ENCODE measurements at regions not wholly inside any gene's neighbourhood (a gene's known extent, or its start where the extent isn't known, plus 50 kb on each side); places are given as distances from the start of the nearest gene placed in this dataset.
"Not testable (repeated sequence)": the region's sequence is repeated elsewhere in the genome, so short reads cannot be mapped to it uniquely, and the experiment has no call there.

- not testable (repeated sequence) for H3K36me3 ChIP-seq (ENCODE audit: control insufficient read depth, insufficient read depth, low read length); H3K79me1 ChIP-seq (ENCODE audit: low read length); H2BK15ac ChIP-seq (replicated peaks; ENCODE audit: low read depth); H2AK5ac ChIP-seq (ENCODE audit: low read length); H3K27ac ChIP-seq (ENCODE audit: low read depth, low read length); H3K4me2 ChIP-seq (ENCODE audit: low read length); H3K9ac ChIP-seq (ENCODE audit: low read length); H2BK120ac ChIP-seq (ENCODE audit: low read depth, low read length); H3K4ac ChIP-seq (ENCODE audit: low read depth, low read length); H4K5ac ChIP-seq (ENCODE audit: low read length); H3K4me1 ChIP-seq (ENCODE audit: control insufficient read depth, low read depth, low read length); H3K4me3 ChIP-seq (ENCODE audit: low read length); H4K8ac ChIP-seq (ENCODE audit: low read depth, low read length); H3K23ac ChIP-seq (ENCODE audit: low read length); H3K56ac ChIP-seq (ENCODE audit: low read length); H3K27me3 ChIP-seq (ENCODE audit: insufficient read depth, low read length, poor library complexity); DNase-seq; H3K18ac ChIP-seq (ENCODE audit: low read length); H2BK5ac ChIP-seq (ENCODE audit: low read length); H3K79me2 ChIP-seq (ENCODE audit: control insufficient read depth, insufficient read depth, low read length)
- no CpG with 5 or more reads among the region's 3 CpGs for WGBS (ENCODE audit: extremely low coverage, insufficient coverage, low lambda C conversion rate)
Observed at GRCh38 chrY:18630571-18630970, 84.1 kb downstream of the HSFY1 start.

GRCh38 chrY:18631610-18632009, 85.1 kb downstream of the HSFY1 start:
- not testable (repeated sequence) for H2AK5ac ChIP-seq (ENCODE audit: low read length); H3K18ac ChIP-seq (ENCODE audit: low read length); H2BK120ac ChIP-seq (ENCODE audit: low read depth, low read length); H3K79me2 ChIP-seq (ENCODE audit: control insufficient read depth, insufficient read depth, low read length); DNase-seq; H3K56ac ChIP-seq (ENCODE audit: low read length); H3K79me1 ChIP-seq (ENCODE audit: low read length); H3K4ac ChIP-seq (ENCODE audit: low read depth, low read length); H3K27me3 ChIP-seq (ENCODE audit: insufficient read depth, low read length, poor library complexity); H3K23ac ChIP-seq (ENCODE audit: low read length); H2BK15ac ChIP-seq (replicated peaks; ENCODE audit: low read depth); H3K4me2 ChIP-seq (ENCODE audit: low read length); H3K36me3 ChIP-seq (ENCODE audit: control insufficient read depth, insufficient read depth, low read length); H4K8ac ChIP-seq (ENCODE audit: low read depth, low read length); H4K5ac ChIP-seq (ENCODE audit: low read length); H3K4me1 ChIP-seq (ENCODE audit: control insufficient read depth, low read depth, low read length); H2BK5ac ChIP-seq (ENCODE audit: low read length); H3K4me3 ChIP-seq (ENCODE audit: low read length); H3K9ac ChIP-seq (ENCODE audit: low read length); H3K27ac ChIP-seq (ENCODE audit: low read depth, low read length)
- WGBS (ENCODE audit: extremely low coverage, insufficient coverage, low lambda C conversion rate), result no CpG with 5 or more reads among the region's 7 CpGs

GRCh38 chrY:18650746-18651145, 104.2 kb downstream of the HSFY1 start:
- no peaks in the 10 kb centered on the region for H3K79me2 ChIP-seq (ENCODE audit: control insufficient read depth, insufficient read depth, low read length)
- no peaks in the 10 kb centered on the region for H3K27me3 ChIP-seq (ENCODE audit: insufficient read depth, low read length, poor library complexity)
- no peak overlapping the region for H2BK120ac ChIP-seq (ENCODE audit: low read depth, low read length)
- H3K9ac ChIP-seq (ENCODE audit: low read length), result no peak overlapping the region
- H3K4me3 ChIP-seq (ENCODE audit: low read length), result no peak overlapping the region
- H2AK5ac ChIP-seq (ENCODE audit: low read length), result no peak overlapping the region
- H3K4ac ChIP-seq (ENCODE audit: low read depth, low read length), result no peak overlapping the region
- H3K27ac ChIP-seq (ENCODE audit: low read depth, low read length), result no peak overlapping the region
- H3K23ac ChIP-seq (ENCODE audit: low read length), result no peak overlapping the region
- no CpG with 5 or more reads among the region's 2 CpGs for WGBS (ENCODE audit: extremely low coverage, insufficient coverage, low lambda C conversion rate)
- H3K36me3 ChIP-seq (ENCODE audit: control insufficient read depth, insufficient read depth, low read length), result no peaks in the 10 kb centered on the region
- H2BK15ac ChIP-seq (replicated peaks; ENCODE audit: low read depth), result no peak overlapping the region
- no peaks in the 10 kb centered on the region for H3K79me1 ChIP-seq (ENCODE audit: low read length)
- H2BK5ac ChIP-seq (ENCODE audit: low read length), result no peak overlapping the region
- H3K4me2 ChIP-seq (ENCODE audit: low read length), result no peak overlapping the region
- H3K56ac ChIP-seq (ENCODE audit: low read length), result no peak overlapping the region
- no peak overlapping the region for H3K18ac ChIP-seq (ENCODE audit: low read length)
- H4K5ac ChIP-seq (ENCODE audit: low read length), result no peak overlapping the region
- no peak for DNase-seq
- H4K8ac ChIP-seq (ENCODE audit: low read depth, low read length), result no peak overlapping the region
- H3K4me1 ChIP-seq (ENCODE audit: control insufficient read depth, low read depth, low read length), result no peaks in the 10 kb centered on the region

- Histone ChIP-seq H2AK5ac (ENCODE audit: low read length) (no peak overlapping the region), H3K4ac (ENCODE audit: low read depth, low read length) (no peak overlapping the region), H4K5ac (ENCODE audit: low read length) (no peak overlapping the region), H3K36me3 (ENCODE audit: control insufficient read depth, insufficient read depth, low read length) (no peaks in the 10 kb centered on the region), H2BK5ac (ENCODE audit: low read length) (no peak overlapping the region), H3K4me2 (ENCODE audit: low read length) (no peak overlapping the region), H3K79me2 (ENCODE audit: control insufficient read depth, insufficient read depth, low read length) (no peaks in the 10 kb centered on the region), H2BK120ac (ENCODE audit: low read depth, low read length) (no peak overlapping the region), H3K27ac (ENCODE audit: low read depth, low read length) (no peak overlapping the region), H3K27me3 (ENCODE audit: insufficient read depth, low read length, poor library complexity) (no peaks in the 10 kb centered on the region), H3K4me3 (ENCODE audit: low read length) (no peak overlapping the region), H2BK15ac (replicated peaks; ENCODE audit: low read depth) (no peak overlapping the region), H4K8ac (ENCODE audit: low read depth, low read length) (no peak overlapping the region), H3K56ac (ENCODE audit: low read length) (no peak overlapping the region), H3K4me1 (ENCODE audit: control insufficient read depth, low read depth, low read length) (no peaks in the 10 kb centered on the region), H3K18ac (ENCODE audit: low read length) (no peak overlapping the region), H3K23ac (ENCODE audit: low read length) (no peak overlapping the region), H3K9ac (ENCODE audit: low read length) (no peak overlapping the region), H3K79me1 (ENCODE audit: low read length) (no peaks in the 10 kb centered on the region)
- no peak for DNase-seq
- no CpG with 5 or more reads among the region's 2 CpGs for WGBS (ENCODE audit: extremely low coverage, insufficient coverage, low lambda C conversion rate)
Observed at GRCh38 chrY:18664559-18664958, 109.0 kb downstream of the HSFY2 start.

- Histone ChIP-seq H2BK15ac (replicated peaks; ENCODE audit: low read depth) (no peak overlapping the region), H3K27me3 (ENCODE audit: insufficient read depth, low read length, poor library complexity) (no peaks in the 10 kb centered on the region), H3K18ac (ENCODE audit: low read length) (no peak overlapping the region), H4K5ac (ENCODE audit: low read length) (no peak overlapping the region), H3K9ac (ENCODE audit: low read length) (no peak overlapping the region), H3K23ac (ENCODE audit: low read length) (no peak overlapping the region), H2BK5ac (ENCODE audit: low read length) (no peak overlapping the region), H3K56ac (ENCODE audit: low read length) (no peak overlapping the region), H3K79me2 (ENCODE audit: control insufficient read depth, insufficient read depth, low read length) (no peaks in the 10 kb centered on the region), H2AK5ac (ENCODE audit: low read length) (no peak overlapping the region), H2BK120ac (ENCODE audit: low read depth, low read length) (no peak overlapping the region), H3K36me3 (ENCODE audit: control insufficient read depth, insufficient read depth, low read length) (no peaks in the 10 kb centered on the region), H3K4ac (ENCODE audit: low read depth, low read length) (no peak overlapping the region), H3K27ac (ENCODE audit: low read depth, low read length) (no peak overlapping the region), H3K4me3 (ENCODE audit: low read length) (no peak overlapping the region), H3K79me1 (ENCODE audit: low read length) (no peaks in the 10 kb centered on the region), H4K8ac (ENCODE audit: low read depth, low read length) (no peak overlapping the region), H3K4me2 (ENCODE audit: low read length) (no peak overlapping the region), H3K4me1 (ENCODE audit: control insufficient read depth, low read depth, low read length) (no peaks in the 10 kb centered on the region)
- peak; percentile 38 for DNase-seq
- no CpG with 5 or more reads among the region's 6 CpGs for WGBS (ENCODE audit: extremely low coverage, insufficient coverage, low lambda C conversion rate)
Observed at GRCh38 chrY:18669790-18670189, 103.7 kb downstream of the HSFY2 start.

- Histone ChIP-seq H2BK15ac (replicated peaks; ENCODE audit: low read depth) (no peak overlapping the region), H3K36me3 (ENCODE audit: control insufficient read depth, insufficient read depth, low read length) (no peaks in the 10 kb centered on the region), H2AK5ac (ENCODE audit: low read length) (no peak overlapping the region), H3K79me2 (ENCODE audit: control insufficient read depth, insufficient read depth, low read length) (no peaks in the 10 kb centered on the region), H2BK120ac (ENCODE audit: low read depth, low read length) (no peak overlapping the region), H3K27me3 (ENCODE audit: insufficient read depth, low read length, poor library complexity) (no peaks in the 10 kb centered on the region), H3K79me1 (ENCODE audit: low read length) (no peaks in the 10 kb centered on the region), H3K4ac (ENCODE audit: low read depth, low read length) (no peak overlapping the region), H4K5ac (ENCODE audit: low read length) (no peak overlapping the region), H3K9ac (ENCODE audit: low read length) (no peak overlapping the region), H3K27ac (ENCODE audit: low read depth, low read length) (no peak overlapping the region), H3K23ac (ENCODE audit: low read length) (no peak overlapping the region), H4K8ac (ENCODE audit: low read depth, low read length) (no peak overlapping the region), H3K4me2 (ENCODE audit: low read length) (no peak overlapping the region), H3K56ac (ENCODE audit: low read length) (no peak overlapping the region), H3K4me1 (ENCODE audit: control insufficient read depth, low read depth, low read length) (no peaks in the 10 kb centered on the region), H3K4me3 (ENCODE audit: low read length) (no peak overlapping the region), H3K18ac (ENCODE audit: low read length) (no peak overlapping the region), H2BK5ac (ENCODE audit: low read length) (no peak overlapping the region)
- DNase-seq, result no peak
- WGBS (ENCODE audit: extremely low coverage, insufficient coverage, low lambda C conversion rate), result no CpG with 5 or more reads among the region's 4 CpGs
Observed at GRCh38 chrY:18671970-18672369, 101.6 kb downstream of the HSFY2 start.

Measured in mesendoderm (in vitro differentiated cells).